ENCODE measurements at regions not wholly inside any gene's neighbourhood (a gene's known extent, or its start where the extent isn't known, plus 50 kb on each side); places are given as distances from the start of the nearest gene placed in this dataset.

DNA sequence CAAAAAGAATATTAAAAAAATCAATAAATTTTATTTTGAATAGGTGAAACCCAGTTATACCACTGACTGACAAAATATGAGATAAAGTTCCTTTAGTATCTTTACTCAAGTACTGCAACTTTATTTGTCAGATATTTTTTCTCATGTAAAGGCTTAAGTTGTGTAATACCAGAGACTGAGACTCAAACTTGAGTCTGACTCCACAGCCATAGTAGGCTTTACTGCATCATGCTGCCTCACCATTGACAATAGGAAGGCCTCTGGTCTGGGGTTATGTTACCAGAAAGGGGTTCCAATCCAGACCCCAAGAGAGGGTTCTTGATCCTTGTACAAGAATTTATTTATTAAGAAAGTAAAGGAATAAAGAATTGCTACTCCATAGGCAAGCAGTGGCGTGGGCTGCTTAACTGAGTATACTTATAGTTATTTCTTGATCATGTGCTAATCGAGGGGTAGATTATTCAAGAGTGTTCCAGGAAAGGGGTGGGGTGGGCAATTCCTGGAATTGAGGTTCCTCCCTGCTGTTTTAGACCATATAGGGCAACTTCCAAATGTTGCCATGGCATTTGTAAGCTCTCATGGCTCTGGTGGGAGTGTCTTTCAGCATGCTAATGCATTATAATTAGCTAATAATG lies 187.4 kb upstream of the WSB1 start:
- TF ChIP-seq POLR2A (IDR thresholded peaks at IDR 0.05; ENCODE audit: low read length) = no peak
- TF ChIP-seq GATA1 (IDR thresholded peaks at IDR 0.05; ENCODE audit: low read depth, low read length) = no peak
